Smooth muscle cell (in vitro differentiated cells): ENCODE measurements at regions not wholly inside any gene's neighbourhood (a gene's known extent, or its start where the extent isn't known, plus 50 kb on each side); places are given as distances from the start of the nearest gene placed in this dataset.

Experiments
- DNase-seq: peaks from one replicate; lab custom pipeline; 2025; ENCODE audit not compliant: unreplicated experiment; lab: John Stamatoyannopoulos, UW
- H2AFZ ChIP-seq: fragments of 200-600 bp; sonication (generic); 2 replicates; pipeline ENCODE4 v1.6.0; 2016; ENCODE audit warnings: antibody characterized with exemption, low read depth, mild to moderate bottlenecking
- H3F3A ChIP-seq: fragments of 200-600 bp; sonication (generic); 2 replicates; pipeline ENCODE4 v1.6.0; 2017; ENCODE audit warnings: antibody characterized with exemption, low read depth
- H3K27ac ChIP-seq: fragments of 200-600 bp; sonication (generic); 2 replicates; pipeline ENCODE4 v1.5.1; 2016; ENCODE audit warnings: low read depth, mild to moderate bottlenecking
- H3K27me3 ChIP-seq: fragments of 200-600 bp; sonication (generic); 2 replicates; pipeline ENCODE4 v1.6.1; 2016; ENCODE audit warnings: low read depth, mild to moderate bottlenecking
- H3K36me3 ChIP-seq: fragments of 200-600 bp; sonication (generic); 2 replicates; pipeline ENCODE4 v1.5.1; 2016; ENCODE audit warnings: low read depth
- H3K4me1 ChIP-seq: fragments of 200-600 bp; sonication (generic); 2 replicates; pipeline ENCODE4 v1.5.1; 2016; ENCODE audit warnings: low read depth
- H3K4me2 ChIP-seq: fragments of 200-600 bp; sonication (generic); 2 replicates; pipeline ENCODE4 v1.6.0; 2016; ENCODE audit warnings: mild to moderate bottlenecking
- H3K4me3 ChIP-seq: fragments of 200-600 bp; sonication (generic); 2 replicates; pipeline ENCODE4 v1.5.1; 2016; ENCODE audit warnings: mild to moderate bottlenecking
- H3K79me2 ChIP-seq: fragments of 200-600 bp; sonication (generic); 2 replicates; pipeline ENCODE4 v1.6.0; 2016; ENCODE audit warnings: low read depth, mild to moderate bottlenecking
- H3K9ac ChIP-seq: fragments of 200-600 bp; sonication (generic); 2 replicates; pipeline ENCODE4 v1.6.0; 2016; ENCODE audit warnings: low read depth
- H3K9me3 ChIP-seq: fragments of 200-600 bp; sonication (generic); replicated peaks from 2 replicates; pipeline ENCODE4 v1.5.1; 2016; ENCODE audit warnings: low read depth
- H4K20me1 ChIP-seq: fragments of 200-600 bp; sonication (generic); 2 replicates; pipeline ENCODE4 v1.6.0; 2016; ENCODE audit warnings: low read depth
- CTCF ChIP-seq: fragments of 200-600 bp; sonication (generic); IDR thresholded peaks from 2 replicates; pipeline ENCODE4 v1.5.1; 2017; ENCODE audit warnings: borderline replicate concordance, mild to moderate bottlenecking, antibody characterized with exemption; ENCODE audit not compliant: insufficient read depth, poor library complexity, severe bottlenecking
- WGBS: methylation state at CpG from one replicate; pipeline ENCODE4 v1.1.7; 2016; ENCODE audit warnings: low lambda C conversion rate; 5-methylcytosine and 5-hydroxymethylcytosine counted together

GRCh38 chr21:15564907-15565306, 164.9 kb upstream of the USP25 start:
- no peaks in the 10 kb centered on the region for H3K36me3 ChIP-seq
- no peak for DNase-seq
- WGBS, result 38% methylated on average over 4 of the region's 4 CpGs
- no peak overlapping the region for H3K4me3 ChIP-seq
- peak overlapping the region; percentile 28 for H2AFZ ChIP-seq
- no peaks in the 10 kb centered on the region for H3K27me3 ChIP-seq
- TF ChIP-seq CTCF, result no peak
- peaks cover 15% of the 10 kb centered on the region for H3K4me1 ChIP-seq
- no peaks in the 10 kb centered on the region for H4K20me1 ChIP-seq
- no peak overlapping the region for H3K9ac ChIP-seq
- no peaks in the 10 kb centered on the region for H3K79me2 ChIP-seq
- H3K4me2 ChIP-seq, result no peak overlapping the region
- no peaks in the 10 kb centered on the region for H3K9me3 ChIP-seq
- no peak overlapping the region for H3K27ac ChIP-seq
- H3F3A ChIP-seq, result no peaks in the 10 kb centered on the region

- Histone ChIP-seq H3K4me1 (peaks cover 15% of the 10 kb centered on the region), H3K27me3 (no peaks in the 10 kb centered on the region), H3K4me3 (no peak overlapping the region), H3K4me2 (no peak overlapping the region), H3K36me3 (no peaks in the 10 kb centered on the region), H3K9me3 (no peaks in the 10 kb centered on the region), H4K20me1 (no peaks in the 10 kb centered on the region), H3F3A (no peaks in the 10 kb centered on the region), H3K9ac (no peak overlapping the region), H3K27ac (no peak overlapping the region), H2AFZ (no peak overlapping the region), H3K79me2 (no peaks in the 10 kb centered on the region)
- TF ChIP-seq CTCF, result no peak
- WGBS, result 8% methylated on average over 1 of the region's 1 CpG
- no peak for DNase-seq
Measured at GRCh38 chr21:15566703-15567102, 163.1 kb upstream of the USP25 start.

- no peak overlapping the region for H3K27ac ChIP-seq
- H3K4me3 ChIP-seq, result no peak overlapping the region
- no peak for TF ChIP-seq CTCF
- no peaks in the 10 kb centered on the region for H3K79me2 ChIP-seq
- no peak for DNase-seq
- no peaks in the 10 kb centered on the region for H3K27me3 ChIP-seq
- no peak overlapping the region for H3K9ac ChIP-seq
- H3F3A ChIP-seq, result no peaks in the 10 kb centered on the region
- H3K4me2 ChIP-seq, result no peak overlapping the region
- no peaks in the 10 kb centered on the region for H4K20me1 ChIP-seq
- H3K4me1 ChIP-seq, result peaks cover 15% of the 10 kb centered on the region
- no peaks in the 10 kb centered on the region for H3K36me3 ChIP-seq
- H3K9me3 ChIP-seq, result no peaks in the 10 kb centered on the region
- no peak overlapping the region for H2AFZ ChIP-seq
Measured at GRCh38 chr21:15567191-15567590, 162.6 kb upstream of the USP25 start.

- TF ChIP-seq CTCF, result no peak
- H3K9ac ChIP-seq, result no peak overlapping the region
- H3K4me2 ChIP-seq, result no peak overlapping the region
- H3K4me1 ChIP-seq, result peaks cover 15% of the 10 kb centered on the region
- H3K79me2 ChIP-seq, result no peaks in the 10 kb centered on the region
- no peak overlapping the region for H3K27ac ChIP-seq
- no peaks in the 10 kb centered on the region for H3K27me3 ChIP-seq
- H3K4me3 ChIP-seq, result no peak overlapping the region
- H3K36me3 ChIP-seq, result no peaks in the 10 kb centered on the region
- H2AFZ ChIP-seq, result no peak overlapping the region
- no peaks in the 10 kb centered on the region for H4K20me1 ChIP-seq
- DNase-seq, result no peak
- no peaks in the 10 kb centered on the region for H3F3A ChIP-seq
- no peaks in the 10 kb centered on the region for H3K9me3 ChIP-seq
Measured at GRCh38 chr21:15568516-15568915, 161.3 kb upstream of the USP25 start.
